ENCODE measurements at regions not wholly inside any gene's neighbourhood (a gene's known extent, or its start where the extent isn't known, plus 50 kb on each side); places are given as distances from the start of the nearest gene placed in this dataset.

- TF ChIP-seq CTCF (conservative IDR thresholded peaks at IDR 0.05) (no peak), ZFX (IDR thresholded peaks at IDR 0.05) (no peak)
These were observed 333.2 kb downstream of the FOXO1 start for GRCh38 chr13:40333226-40333625.

Data from C4-2B (cell line).